Trophoblast cell (in vitro differentiated cells and primary cell): ENCODE measurements at regions not wholly inside any gene's neighbourhood (a gene's known extent, or its start where the extent isn't known, plus 50 kb on each side); places are given as distances from the start of the nearest gene placed in this dataset.

Experiments
- DNase-seq, 2 donors: peaks; one replicate each; pipeline ENCODE4 v3.0.0-alpha.2; 2016
- H2AFZ ChIP-seq: 2 replicates; pipeline ENCODE4 v1.6.1; 2013; ENCODE audit warnings: low read length, moderate library complexity, mild to moderate bottlenecking; ENCODE audit not compliant: insufficient read depth, poor library complexity
- H2AK5ac ChIP-seq: 2 replicates; pipeline ENCODE4 v1.6.1; 2013; ENCODE audit warnings: mild to moderate bottlenecking, low read length
- H2BK120ac ChIP-seq: 2 replicates; pipeline ENCODE4 v1.6.1; 2013; ENCODE audit warnings: low read length, mild to moderate bottlenecking, moderate library complexity; ENCODE audit not compliant: insufficient read depth, poor library complexity
- H2BK12ac ChIP-seq: 2 replicates; pipeline ENCODE4 v1.6.1; 2013; ENCODE audit warnings: mild to moderate bottlenecking, low read length, moderate library complexity
- H2BK5ac ChIP-seq: 2 replicates; pipeline ENCODE4 v1.6.1; 2013; ENCODE audit warnings: low read length, low read depth, moderate library complexity, mild to moderate bottlenecking; ENCODE audit not compliant: poor library complexity
- H3K14ac ChIP-seq: 2 replicates; pipeline ENCODE4 v1.6.1; 2013; ENCODE audit warnings: mild to moderate bottlenecking, low read length
- H3K18ac ChIP-seq: 2 replicates; pipeline ENCODE4 v1.6.1; 2013; ENCODE audit warnings: mild to moderate bottlenecking, low read length
- H3K23ac ChIP-seq: 2 replicates; pipeline ENCODE4 v1.6.1; 2013; ENCODE audit warnings: low read length
- H3K27ac ChIP-seq: 2 replicates; pipeline ENCODE4 v1.5.1; 2013; ENCODE audit warnings: low read depth, mild to moderate bottlenecking, inconsistent platforms, low read length, moderate library complexity
- H3K27me3 ChIP-seq: 2 replicates; pipeline ENCODE4 v1.6.1; 2013; ENCODE audit warnings: inconsistent platforms, mild to moderate bottlenecking, low read length, moderate library complexity; ENCODE audit not compliant: insufficient read depth
- H3K36me3 ChIP-seq, 2 experiments: 1 replicate in 1 of 2; 2 replicates in 1 of 2; pipeline ENCODE4 v1.6.1; 2013; ENCODE audit warnings: low read length in 2 of 2, mild to moderate bottlenecking in 2 of 2, moderate library complexity in 1 of 2; ENCODE audit not compliant: insufficient read depth in 2 of 2, control insufficient read depth in 1 of 2
- H3K4ac ChIP-seq: 2 replicates; pipeline ENCODE4 v1.6.1; 2013; ENCODE audit warnings: low read depth, mild to moderate bottlenecking, low read length, moderate library complexity
- H3K4me1 ChIP-seq, 2 experiments: 1 replicate in 1 of 2; 2 replicates in 1 of 2; pipeline ENCODE4 v1.6.1; 2013; ENCODE audit warnings: low read length in 2 of 2, mild to moderate bottlenecking in 2 of 2, moderate library complexity in 1 of 2; ENCODE audit not compliant: insufficient read depth in 2 of 2, control insufficient read depth in 1 of 2
- H3K4me2 ChIP-seq: 2 replicates; pipeline ENCODE4 v1.6.1; 2013; ENCODE audit warnings: inconsistent platforms, mild to moderate bottlenecking, low read length, moderate library complexity
- H3K4me3 ChIP-seq: 2 replicates; pipeline ENCODE4 v1.5.1; 2013; ENCODE audit warnings: mild to moderate bottlenecking, low read depth, low read length, inconsistent platforms
- H3K79me1 ChIP-seq: one replicate; pipeline ENCODE4 v1.6.1; 2013; ENCODE audit warnings: low read length
- H3K79me2 ChIP-seq: 2 replicates; pipeline ENCODE4 v1.6.1; 2013; ENCODE audit warnings: low read length, mild to moderate bottlenecking; ENCODE audit not compliant: control insufficient read depth, insufficient read depth, poor library complexity
- H3K9ac ChIP-seq: 2 replicates; pipeline ENCODE4 v1.6.1; 2013; ENCODE audit warnings: mild to moderate bottlenecking, low read length
- H3K9me3 ChIP-seq: 2 replicates; pipeline ENCODE4 v1.6.1; 2013; ENCODE audit warnings: low read depth, mild to moderate bottlenecking, control low read depth, inconsistent platforms, low read length; ENCODE audit not compliant: insufficient read depth
- H4K12ac ChIP-seq: 2 replicates; pipeline ENCODE4 v1.6.1; 2013; ENCODE audit warnings: low read depth, mild to moderate bottlenecking, low read length, moderate library complexity
- H4K8ac ChIP-seq: 2 replicates; pipeline ENCODE4 v1.6.1; 2013; ENCODE audit warnings: low read depth, mild to moderate bottlenecking, low read length, moderate library complexity
- H4K91ac ChIP-seq: one replicate; pipeline ENCODE4 v1.6.1; 2013; ENCODE audit warnings: low read depth, mild to moderate bottlenecking, low read length, moderate library complexity
- WGBS: extraction: QIAGEN DNeasy Blood & Tissue Kit; methylation state at CpG from one replicate; pipeline ENCODE4 v1.1.7; 2013; ENCODE audit warnings: missing lambda C conversion rate; ENCODE audit not compliant: insufficient read length, insufficient coverage; ENCODE audit errors: extremely low coverage; 5-methylcytosine and 5-hydroxymethylcytosine counted together

DNA sequence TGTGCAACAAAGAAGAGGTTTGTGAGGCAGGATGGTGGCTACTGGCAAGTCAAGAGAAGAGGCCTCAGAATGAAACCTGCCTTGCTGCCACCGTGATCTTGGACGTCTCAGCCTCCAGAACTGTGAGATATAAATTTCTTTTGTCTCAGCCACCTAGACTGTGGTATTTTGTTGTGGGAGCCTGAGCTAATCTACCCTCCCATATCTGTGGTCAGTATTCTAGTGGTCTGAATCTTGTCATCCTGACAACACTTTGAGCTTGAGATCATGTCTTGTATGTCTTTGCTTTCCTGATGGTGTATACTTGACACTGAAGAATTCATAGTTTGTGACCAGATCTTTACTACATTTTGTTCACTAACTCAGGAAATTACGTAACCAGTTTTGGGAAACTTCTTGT, 240.6 kb upstream of the GOLIM4 start:
- Histone ChIP-seq H3K27ac (peak overlapping the region; percentile 39), H3K36me3 (no peaks in the 10 kb centered on the region), H3K4me1 (peaks cover 4 to 8% of the 10 kb centered on the region in 2 experiments), H3K27me3 (no peaks in the 10 kb centered on the region), H3K4ac (no peak overlapping the region), H3K9me3 (no peaks in the 10 kb centered on the region), H3K9ac (no peak overlapping the region), H4K91ac (no peak overlapping the region), H2BK120ac (peak overlapping the region; percentile 41), H2BK12ac (no peak overlapping the region), H3K18ac (no peak overlapping the region), H4K8ac (no peak overlapping the region), H3K23ac (no peak overlapping the region), H3K79me2 (no peaks in the 10 kb centered on the region), H3K14ac (no peak overlapping the region), H3K79me1 (peaks cover 10% of the 10 kb centered on the region), H2BK5ac (no peak overlapping the region), H3K4me2 (no peak overlapping the region), H2AK5ac (no peak overlapping the region), H2AFZ (no peak overlapping the region), H3K4me3 (no peak overlapping the region), H4K12ac (no peak overlapping the region)
- no CpG with 5 or more reads among the region's 3 CpGs for WGBS
- no peak for DNase-seq

DNA sequence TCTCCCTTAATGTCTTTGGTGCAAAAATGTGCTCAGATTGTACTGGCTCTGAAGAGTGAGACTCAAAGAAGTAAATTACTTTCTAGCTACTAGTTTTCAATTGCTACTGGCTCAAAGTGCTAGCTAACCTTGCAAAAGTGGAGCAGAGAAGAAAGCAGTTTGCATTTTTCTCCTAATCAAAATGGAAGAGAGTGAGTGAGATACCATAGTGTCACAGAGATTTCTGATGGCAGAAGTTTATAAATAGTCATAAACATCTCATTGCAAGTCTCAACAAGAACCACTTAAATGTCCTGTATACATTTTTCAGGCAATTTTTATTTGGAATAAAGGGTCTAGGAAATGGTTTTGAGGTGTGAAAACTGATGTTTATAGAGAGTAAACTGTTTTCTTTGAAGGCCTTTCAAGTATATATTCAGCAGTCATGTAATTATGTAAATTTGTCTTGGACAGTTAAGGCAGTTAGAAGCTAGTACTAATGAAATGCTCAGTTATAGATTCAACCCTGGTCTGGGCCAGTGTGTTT, 237.7 kb upstream of the GOLIM4 start:
- Histone ChIP-seq H3K27ac (no peak overlapping the region), H4K91ac (no peak overlapping the region), H3K9me3 (no peaks in the 10 kb centered on the region), H3K27me3 (no peaks in the 10 kb centered on the region), H4K8ac (no peak overlapping the region), H2AFZ (no peak overlapping the region), H3K9ac (no peak overlapping the region), H3K4me3 (no peak overlapping the region), H3K4me2 (no peak overlapping the region), H3K79me1 (peaks cover 5% of the 10 kb centered on the region), H3K14ac (no peak overlapping the region), H2BK12ac (peak overlapping the region; percentile 40), H2BK120ac (no peak overlapping the region), H3K4me1 (peaks cover 4 to 5% of the 10 kb centered on the region in 2 experiments), H3K79me2 (no peaks in the 10 kb centered on the region), H2AK5ac (no peak overlapping the region), H3K18ac (no peak overlapping the region), H4K12ac (no peak overlapping the region), H3K4ac (no peak overlapping the region), H3K36me3 (no peaks in the 10 kb centered on the region), H3K23ac (no peak overlapping the region), H2BK5ac (no peak overlapping the region)
- DNase-seq: no peak

- H2BK12ac ChIP-seq: no peak overlapping the region
- H3K14ac ChIP-seq: no peak overlapping the region
- H2BK5ac ChIP-seq: no peak overlapping the region
- no peak overlapping the region for H3K4ac ChIP-seq
- WGBS: no CpG with 5 or more reads among the region's 3 CpGs
- H4K12ac ChIP-seq: no peak overlapping the region
- peaks cover 2 to 4% of the 10 kb centered on the region in 2 experiments for H3K4me1 ChIP-seq
- no peak overlapping the region for H4K8ac ChIP-seq
- H3K23ac ChIP-seq: no peak overlapping the region
- H3K9me3 ChIP-seq: no peaks in the 10 kb centered on the region
- H3K79me1 ChIP-seq: peaks cover 2% of the 10 kb centered on the region
- H3K9ac ChIP-seq: no peak overlapping the region
- no peak overlapping the region for H3K4me3 ChIP-seq
- no peaks in the 10 kb centered on the region for H3K36me3 ChIP-seq
- H2BK120ac ChIP-seq: no peak overlapping the region
- H3K4me2 ChIP-seq: no peak overlapping the region
- no peaks in the 10 kb centered on the region for H3K79me2 ChIP-seq
- H2AK5ac ChIP-seq: no peak overlapping the region
- no peak for DNase-seq
- H3K27me3 ChIP-seq: no peaks in the 10 kb centered on the region
- no peak overlapping the region for H2AFZ ChIP-seq
- H4K91ac ChIP-seq: no peak overlapping the region
- no peak overlapping the region for H3K18ac ChIP-seq
- no peak overlapping the region for H3K27ac ChIP-seq
Measured at GRCh38 chr3:168331756-168332155, 236.0 kb upstream of the GOLIM4 start.

GRCh38 chr3:168330983-168331382, 235.3 kb upstream of the GOLIM4 start:
- no peak overlapping the region for H4K8ac ChIP-seq
- peaks cover under 1 to 2% of the 10 kb centered on the region in 2 experiments for H3K4me1 ChIP-seq
- H2BK5ac ChIP-seq: no peak overlapping the region
- H3K27me3 ChIP-seq: no peaks in the 10 kb centered on the region
- H2AK5ac ChIP-seq: no peak overlapping the region
- no peak overlapping the region for H3K4me3 ChIP-seq
- no peak overlapping the region for H2BK120ac ChIP-seq
- no peak overlapping the region for H3K4ac ChIP-seq
- no peak overlapping the region for H3K4me2 ChIP-seq
- no peak overlapping the region for H3K27ac ChIP-seq
- no peaks in the 10 kb centered on the region for H3K36me3 ChIP-seq
- H4K91ac ChIP-seq: no peak overlapping the region
- H4K12ac ChIP-seq: no peak overlapping the region
- no peak for DNase-seq
- H2AFZ ChIP-seq: no peak overlapping the region
- no CpG with 5 or more reads among the region's 3 CpGs for WGBS
- H3K79me2 ChIP-seq: no peaks in the 10 kb centered on the region
- H3K18ac ChIP-seq: no peak overlapping the region
- no peak overlapping the region for H3K23ac ChIP-seq
- no peak overlapping the region for H2BK12ac ChIP-seq
- H3K9ac ChIP-seq: no peak overlapping the region
- no peaks in the 10 kb centered on the region for H3K9me3 ChIP-seq
- no peak overlapping the region for H3K14ac ChIP-seq
- H3K79me1 ChIP-seq: peaks cover under 1% of the 10 kb centered on the region
